Putamen (tissue), 1 donor: ENCODE measurements at regions not wholly inside any gene's neighbourhood (a gene's known extent, or its start where the extent isn't known, plus 50 kb on each side); places are given as distances from the start of the nearest gene placed in this dataset.

ENCODE experiments used
- DNase-seq: peaks from one replicate; pipeline ENCODE4 v3.0.0-alpha.2; 2016; ENCODE audit warnings: low spot score

DNA sequence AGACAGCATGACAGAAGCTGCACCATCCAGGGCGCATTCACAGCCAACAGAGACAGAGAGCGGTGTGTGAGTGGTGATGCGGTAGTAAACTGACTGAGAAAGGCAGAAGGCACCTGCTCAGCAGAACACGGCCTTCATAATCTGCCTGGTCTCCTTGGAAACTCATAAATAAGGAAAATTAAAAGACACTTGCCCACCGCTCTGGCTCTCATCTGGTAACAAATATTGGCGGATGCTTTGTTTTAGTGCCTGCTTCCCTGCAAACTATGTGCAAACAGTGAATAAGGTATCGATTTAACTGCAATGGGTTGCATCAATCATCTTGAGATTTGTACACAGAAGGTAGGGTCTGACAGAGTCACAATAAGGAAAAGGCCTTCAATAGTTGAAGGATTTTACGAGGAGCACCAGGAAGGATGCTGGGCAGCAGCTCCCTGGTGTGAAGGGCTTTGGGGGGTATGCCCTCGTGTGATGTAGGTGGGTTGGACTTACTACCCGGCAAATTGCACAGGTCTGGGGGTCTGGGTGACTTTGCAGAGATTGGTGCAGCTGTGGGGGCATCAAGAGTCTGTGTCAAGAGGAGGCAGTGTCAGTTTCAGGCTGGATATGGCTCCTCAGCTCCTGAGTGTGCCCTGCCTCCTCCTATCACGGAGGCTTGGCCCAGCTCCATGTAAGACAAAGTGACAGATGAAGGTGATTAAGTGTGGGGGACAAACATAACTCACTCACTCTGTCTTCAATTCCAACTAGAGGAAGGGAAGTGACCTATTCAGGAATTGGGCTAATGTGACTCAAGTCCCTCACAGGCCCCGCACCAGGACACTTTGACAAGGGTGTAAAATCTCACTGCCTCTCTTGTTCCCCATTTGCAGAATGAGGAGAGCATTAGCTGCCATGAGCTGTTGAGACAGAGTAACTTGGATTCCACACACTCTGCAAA, 166.7 kb downstream of the ICE1 start:
- DNase-seq = no peak

DNA sequence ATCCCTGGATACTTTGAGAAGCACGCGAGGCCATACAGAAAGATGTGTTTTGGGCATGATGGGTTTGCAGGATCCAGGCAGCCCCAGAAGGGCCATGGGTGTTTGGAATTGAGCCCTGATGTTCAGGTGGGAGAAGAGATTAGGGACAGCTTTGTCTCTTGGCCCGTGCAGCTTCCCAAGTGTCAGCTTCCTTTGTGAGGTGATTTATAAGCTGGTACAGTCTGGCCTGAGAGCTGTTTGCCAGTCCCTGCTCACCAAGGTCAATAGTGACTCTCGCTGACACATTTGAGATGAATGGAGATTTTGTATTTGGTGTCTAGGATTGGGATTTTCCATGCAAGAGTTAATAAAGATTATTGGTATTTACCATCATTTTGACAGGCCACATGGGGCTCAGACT, 165.9 kb downstream of the ICE1 start:
- DNase-seq = no peak

DNA sequence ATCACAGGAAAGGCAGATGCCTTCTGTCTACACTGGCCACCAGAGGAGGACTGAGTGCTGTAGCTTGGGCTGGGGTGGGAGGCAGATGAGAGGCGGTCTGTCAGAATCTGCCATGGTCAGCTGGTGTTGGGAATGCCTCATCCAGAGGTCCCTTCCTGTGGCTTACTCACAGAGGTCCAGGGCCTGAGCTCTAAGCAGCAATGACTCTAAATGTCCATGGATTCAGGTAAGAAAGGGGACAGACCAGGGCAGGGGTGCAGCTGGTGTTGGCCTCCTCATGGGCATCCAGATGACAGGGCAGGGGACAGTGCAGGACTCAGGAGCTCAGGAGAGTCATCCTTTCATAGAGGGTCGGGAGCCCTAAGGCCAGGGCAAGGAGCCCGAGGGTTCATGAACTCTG, 165.0 kb downstream of the ICE1 start:
- no peak for DNase-seq

DNA sequence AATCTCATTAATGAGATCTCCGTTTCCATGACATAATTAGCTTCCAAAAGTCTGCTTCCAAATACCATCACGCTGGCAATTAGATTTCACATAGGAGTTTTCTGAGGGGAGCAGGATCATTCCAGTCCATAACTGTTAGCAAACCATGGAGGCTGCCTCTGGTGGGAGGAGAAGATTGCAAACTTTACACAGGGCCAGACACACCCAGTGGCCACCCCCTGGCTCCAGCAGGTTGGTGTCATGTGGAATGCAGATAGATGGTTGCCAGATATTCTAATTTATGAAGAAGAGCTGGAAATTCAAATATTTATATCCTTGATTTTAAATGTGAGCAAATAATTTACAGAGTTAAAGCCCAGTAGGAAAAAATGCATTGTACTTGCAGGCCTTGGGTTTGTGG, 164.2 kb downstream of the ICE1 start:
- no peak for DNase-seq

DNA sequence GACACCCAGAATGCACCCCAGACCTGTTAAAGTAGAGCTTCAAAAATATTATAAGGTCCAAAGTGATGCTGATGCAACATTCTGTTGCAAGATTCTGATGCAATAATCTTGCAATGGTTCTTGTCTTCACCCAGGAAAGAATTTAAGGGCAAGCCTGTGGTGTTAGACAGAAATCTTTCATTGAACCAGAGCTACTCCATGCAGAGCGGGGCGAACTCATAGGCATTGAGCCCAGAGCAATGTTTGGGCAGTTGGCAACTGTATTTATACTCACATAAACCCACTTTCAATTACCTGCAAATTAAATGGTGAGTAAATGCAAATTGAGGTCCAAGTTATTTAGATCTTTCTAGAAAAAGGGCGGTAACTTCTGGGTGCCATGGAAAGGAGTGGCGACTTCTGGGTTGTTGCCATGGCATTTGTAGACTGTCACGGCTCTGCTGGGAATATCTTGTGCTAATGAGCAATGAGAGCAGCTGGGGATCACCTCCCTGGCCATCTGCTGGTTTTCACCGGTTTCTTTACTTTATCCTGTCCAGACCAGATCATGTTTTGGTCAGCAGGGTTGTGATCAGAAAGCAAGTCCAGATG, 163.4 kb downstream of the ICE1 start:
- DNase-seq = no peak

DNA sequence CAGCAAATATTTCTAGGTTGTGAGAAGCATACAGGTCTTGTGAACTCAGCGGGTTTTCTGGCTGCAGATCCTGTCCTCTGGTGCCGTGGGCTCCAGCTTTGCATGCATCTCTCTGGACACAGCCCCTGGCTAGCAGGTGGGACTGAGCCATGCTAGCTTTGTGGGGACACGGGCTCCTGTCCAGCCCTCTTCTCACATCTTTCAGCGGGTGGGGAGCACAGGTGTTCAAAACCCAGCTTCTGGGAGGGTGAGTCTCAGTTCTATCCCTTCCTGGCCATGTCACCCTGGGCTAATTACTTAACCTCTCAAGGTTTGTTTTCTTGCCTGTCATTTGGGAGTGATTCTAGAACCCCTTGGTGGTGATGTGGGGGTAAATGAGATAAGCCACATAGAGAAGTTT, 162.3 kb downstream of the ICE1 start:
- no peak for DNase-seq

DNA sequence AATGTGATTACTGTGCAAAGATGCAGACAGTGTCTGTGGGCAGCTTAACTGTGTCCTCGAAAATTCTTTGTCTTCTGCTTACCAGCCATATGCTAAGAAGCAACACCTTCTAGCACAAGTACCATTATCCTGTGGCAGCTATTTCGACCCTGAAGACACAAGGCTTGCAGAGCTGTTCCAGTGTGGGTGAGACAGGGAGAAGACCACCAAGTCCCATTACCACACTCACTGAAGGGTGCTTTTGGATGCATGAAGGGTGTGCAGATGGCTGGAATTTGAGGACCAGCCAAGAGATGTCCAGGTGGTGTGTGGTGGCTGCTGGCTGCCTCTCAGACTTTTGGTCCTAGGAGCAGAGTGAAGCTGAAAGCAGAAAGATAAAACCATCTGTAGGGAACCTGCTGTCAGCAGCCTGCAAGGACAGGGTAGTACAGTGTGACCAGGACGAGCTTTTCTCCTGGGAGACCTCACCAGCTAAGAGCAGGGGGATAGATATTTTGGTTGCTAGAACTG, 161.8 kb downstream of the ICE1 start:
- DNase-seq = no peak

DNA sequence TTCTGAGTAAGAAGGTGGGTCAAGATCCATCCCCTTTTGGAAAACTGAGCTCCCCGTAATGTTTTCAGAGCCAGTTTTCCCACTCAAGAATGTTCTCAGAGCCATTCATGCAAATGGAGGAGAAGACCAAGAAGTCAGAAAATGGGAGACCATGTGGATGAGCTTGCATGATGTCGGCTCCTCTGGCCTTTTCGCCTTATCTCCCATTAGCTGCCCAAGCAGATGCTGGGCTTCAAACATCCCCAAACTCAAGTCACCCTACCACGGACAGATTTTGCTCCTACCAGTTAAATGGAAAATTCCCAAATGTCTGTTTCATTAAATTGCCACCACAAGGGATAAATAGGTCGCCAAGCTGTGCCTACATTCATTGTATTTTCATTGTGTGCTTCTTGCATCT, 161.4 kb downstream of the ICE1 start:
- no peak for DNase-seq

DNA sequence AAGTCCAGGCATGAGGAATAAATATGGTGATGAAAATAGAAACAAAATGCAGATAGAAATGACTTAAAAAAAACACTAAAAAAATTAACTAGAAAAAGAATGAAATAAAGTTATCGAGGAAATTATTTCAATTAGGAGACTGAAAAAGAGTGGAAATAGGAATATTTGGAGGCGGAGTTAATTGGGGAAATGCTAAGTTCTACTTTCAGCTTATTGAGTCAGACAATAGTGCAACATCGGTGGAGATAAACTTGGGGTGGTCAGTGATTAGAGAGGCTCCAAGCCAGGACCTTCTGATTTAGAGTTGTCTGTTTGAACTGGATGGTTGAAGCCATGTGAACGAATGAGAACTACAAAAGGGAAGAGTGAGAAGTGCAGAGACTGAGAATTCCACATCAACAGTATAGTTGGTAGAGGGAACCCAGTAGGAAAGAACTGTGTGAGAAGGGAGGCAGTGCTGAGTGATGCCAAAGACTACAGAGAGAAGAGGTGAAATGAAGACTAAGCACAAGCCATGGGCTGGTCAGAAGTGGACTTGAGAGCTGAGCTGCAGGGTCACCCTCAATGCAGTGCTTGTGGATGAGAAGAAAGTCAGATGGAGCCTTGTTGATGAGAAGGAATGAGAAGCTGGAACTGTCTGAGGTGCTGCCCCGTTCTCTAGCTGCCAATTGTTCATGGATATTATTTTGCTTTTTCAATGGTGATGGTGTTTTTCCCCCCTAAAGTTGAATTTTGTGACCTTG, 160.7 kb downstream of the ICE1 start:
- no peak for DNase-seq

DNA sequence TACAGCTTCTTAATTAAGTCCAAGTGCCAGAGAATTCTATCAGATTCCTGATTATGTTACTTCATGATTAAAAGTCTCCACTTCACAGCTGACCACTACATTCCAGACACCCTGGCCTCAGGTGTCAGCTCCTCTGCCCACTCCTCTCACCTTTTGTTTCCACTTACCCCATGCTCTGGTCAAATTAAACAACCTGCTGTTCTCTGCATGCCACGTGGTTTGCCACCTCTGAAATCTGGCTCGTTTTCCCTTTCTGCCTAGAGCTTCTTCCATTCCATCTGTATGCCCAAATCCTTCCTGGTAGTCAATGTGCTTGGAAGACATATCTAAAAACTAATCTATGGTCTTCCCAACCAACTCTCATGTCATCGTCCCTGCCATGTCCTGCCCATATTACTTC, 158.6 kb downstream of the ICE1 start:
- DNase-seq = no peak

DNA sequence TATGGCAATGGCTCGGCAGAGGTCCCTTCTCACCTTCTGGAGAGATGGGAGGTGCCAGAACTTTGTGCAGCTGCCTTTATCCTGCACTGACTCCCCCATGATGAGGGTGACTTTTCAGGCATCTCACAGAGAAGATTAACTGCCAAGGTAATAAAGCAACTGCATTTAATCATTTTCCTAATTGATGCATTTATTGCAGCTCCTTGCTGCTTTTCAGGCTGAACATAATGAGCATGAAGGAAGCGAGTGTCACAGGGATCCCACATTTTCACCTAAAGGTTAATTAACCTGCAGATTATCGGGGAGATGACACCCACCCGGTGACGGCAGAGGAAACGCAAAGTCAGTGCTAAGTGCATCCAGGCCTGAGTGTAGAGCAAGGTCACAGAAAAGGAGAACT, 154.3 kb downstream of the ICE1 start:
- no peak for DNase-seq

DNA sequence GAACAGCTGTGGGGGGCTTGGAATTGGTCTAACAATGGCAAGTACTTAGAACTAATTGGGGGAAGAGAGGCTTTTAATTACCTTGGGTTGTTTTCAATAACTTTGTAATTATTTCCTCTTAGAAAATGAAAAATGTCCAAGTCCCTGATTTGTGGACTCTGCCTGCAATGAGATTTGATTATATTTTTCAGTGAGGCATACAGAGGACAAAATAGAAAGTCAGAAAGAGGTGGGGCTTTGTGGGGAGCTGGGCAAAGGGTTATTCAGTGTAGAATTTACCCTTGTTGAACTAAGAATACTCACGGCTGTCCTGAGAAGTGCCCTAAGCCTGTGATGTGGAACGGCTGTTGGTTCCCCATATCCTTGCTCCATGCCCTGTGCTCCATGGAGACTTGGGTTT, 153.0 kb downstream of the ICE1 start:
- DNase-seq = no peak

DNA sequence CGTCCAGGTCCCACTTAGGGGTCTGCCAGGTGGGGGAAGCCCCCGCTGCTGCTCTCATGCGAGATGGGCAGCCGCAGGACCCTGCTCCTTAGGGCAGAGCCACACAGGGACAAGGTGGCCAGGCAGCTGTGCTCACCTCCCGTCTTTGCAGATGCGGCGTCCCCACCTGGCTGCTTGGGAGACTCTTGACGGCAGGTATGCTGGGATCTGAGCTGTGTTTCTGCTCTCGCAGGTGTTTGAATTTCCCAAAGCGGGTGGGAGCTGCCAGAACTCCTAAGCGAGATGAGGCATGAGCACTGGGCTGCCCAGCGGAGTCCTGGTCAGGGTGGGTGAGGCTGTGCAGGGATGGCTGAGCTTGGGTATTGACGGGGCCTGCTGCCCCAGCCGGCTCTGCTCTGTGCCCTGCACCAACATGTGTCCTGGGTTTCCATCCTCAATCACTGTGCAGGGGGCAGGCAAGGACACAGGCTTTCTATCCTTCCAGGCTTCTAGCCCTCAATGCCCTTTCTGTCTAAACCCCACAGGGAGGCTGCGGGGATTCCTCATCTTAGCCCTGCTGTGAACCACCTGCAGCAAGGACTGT, 151.4 kb downstream of the ICE1 start:
- DNase-seq = no peak

DNA sequence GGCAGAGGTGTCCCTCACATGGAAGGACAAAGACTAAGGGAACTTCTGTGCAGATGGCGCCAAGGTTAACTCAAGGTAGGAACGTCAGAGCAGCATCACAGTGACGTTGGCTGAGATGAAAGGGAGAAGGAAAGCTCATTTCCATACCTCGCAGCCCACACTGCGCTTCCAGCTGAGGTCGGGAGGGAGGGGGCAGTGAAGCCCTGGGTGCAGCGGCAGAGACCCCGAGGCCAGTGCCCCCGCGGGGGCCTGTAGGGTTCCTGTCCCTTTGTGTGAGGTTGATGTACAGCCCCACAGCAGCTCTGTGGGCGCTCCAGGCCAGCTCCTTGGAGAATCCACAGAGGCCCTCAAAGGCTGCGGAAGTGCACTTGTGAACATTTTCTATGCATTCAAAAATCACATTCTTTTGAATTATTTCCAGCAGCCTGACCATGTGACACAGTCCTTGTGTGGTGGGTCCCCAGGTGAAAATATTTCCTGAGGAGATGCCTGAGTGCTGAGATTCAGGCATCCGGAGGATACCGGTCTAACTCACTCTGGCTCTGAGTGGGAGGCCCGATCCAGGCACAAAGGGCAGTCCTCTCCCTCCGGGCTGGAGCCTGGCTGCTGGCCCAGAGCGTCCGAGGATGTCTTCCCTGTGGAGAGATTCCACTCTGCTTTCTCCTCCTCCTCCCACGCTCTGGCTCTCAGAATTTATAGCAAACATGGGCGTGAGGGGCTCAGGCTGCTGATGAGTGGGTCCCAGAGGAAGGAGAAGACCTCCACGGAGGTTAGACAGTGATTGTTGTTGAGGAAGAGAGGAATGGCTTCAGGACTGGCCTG, 150.7 kb downstream of the ICE1 start:
- DNase-seq = no peak

DNA sequence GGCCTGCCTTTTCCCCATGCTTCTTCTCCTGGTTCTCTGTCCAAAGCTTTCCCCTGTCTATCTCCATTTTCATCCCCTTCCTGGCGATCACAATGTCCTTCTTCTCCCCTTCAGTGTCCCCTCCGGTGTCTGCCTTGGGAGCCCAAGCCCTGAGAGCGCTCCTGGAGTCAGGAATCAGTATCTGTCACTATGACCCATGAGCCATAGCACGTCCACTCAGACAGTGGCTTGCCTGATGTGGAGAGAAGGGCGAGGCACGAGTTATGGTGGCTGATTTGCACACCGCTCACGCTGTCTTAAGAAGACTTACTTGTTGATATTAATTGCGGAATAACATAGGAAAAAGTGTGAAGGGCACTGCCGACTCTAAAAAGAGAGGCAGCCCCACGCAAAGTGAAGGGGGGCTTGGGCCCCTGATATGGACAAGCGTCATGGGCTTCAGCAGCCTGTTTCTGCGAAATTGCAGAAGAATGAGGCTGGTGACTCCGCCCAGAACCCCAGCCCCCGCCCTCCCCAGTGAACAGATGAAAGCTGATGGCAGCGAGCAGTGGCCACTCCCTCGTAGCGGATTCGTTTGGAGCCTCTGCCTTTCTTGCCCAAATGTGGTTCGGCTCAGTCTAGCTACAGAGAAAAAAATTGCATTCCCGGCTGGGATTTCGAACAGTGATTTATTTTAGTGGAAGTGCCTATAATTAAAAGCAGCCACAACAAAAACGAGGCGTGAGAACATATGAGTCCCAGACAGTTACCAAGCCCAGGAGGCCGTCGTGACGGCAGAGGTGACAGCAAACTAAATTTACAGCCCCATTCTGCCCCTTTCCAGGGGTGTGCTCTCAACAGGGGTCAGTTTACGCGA, 149.8 kb downstream of the ICE1 start:
- no peak for DNase-seq

DNA sequence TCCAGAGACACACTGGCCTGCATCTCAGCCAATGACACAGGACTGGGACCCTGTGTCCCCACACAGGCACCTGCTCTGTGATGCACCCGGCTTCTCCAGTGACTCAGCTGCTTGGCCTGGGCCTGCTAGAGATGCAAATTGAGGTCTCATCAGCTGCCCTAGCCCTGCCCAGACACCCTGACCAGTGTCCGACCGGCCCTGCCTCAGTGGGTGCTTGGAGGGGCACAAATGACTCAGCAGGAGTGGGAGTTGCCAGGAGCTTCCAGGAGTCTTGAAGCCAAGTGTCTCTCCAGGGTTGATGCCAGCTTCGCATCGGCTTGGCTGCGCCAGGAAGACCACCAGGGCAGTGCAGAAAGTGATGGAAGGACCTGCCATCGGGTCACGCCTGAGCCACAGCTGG, 148.2 kb downstream of the ICE1 start:
- DNase-seq = no peak

DNA sequence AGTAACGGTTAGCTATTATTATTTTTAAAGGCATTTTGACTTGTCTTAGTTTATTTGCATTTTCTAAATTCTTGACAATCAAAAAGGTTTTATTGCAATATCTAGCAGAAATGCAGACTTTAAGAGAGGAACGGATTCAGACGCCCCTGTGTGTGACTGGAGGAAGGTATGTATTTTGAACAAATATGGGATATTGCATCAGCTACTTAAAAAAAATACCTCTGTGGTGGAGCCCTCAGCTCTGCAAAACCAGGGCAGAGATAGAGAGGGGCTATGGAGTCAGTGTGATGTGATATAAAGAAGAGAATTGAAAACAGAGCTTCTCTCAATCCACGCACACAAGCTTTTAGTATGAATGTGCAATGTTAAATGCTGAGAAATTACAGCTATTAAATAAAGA, 142.4 kb downstream of the ICE1 start:
- DNase-seq = no peak

DNA sequence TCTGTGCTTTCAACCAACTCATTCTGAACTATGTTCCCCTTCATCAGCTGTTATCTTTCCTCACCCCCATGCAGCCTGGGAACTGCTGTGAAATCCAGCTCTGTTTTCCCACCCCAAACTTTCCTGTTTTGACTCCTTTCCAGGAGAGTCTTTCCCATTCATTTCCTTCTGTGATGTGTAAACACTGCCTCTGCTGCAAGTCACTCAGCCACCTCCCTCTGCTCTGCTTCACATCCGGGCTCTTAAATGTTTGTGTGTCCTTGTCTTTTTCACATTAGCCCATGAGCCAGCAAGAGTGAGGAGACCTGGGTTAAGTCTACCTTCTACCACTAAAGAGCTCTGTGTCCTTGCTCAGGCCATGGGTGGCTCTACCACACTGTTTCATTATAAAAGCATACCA, 137.5 kb downstream of the ICE1 start:
- DNase-seq = no peak

DNA sequence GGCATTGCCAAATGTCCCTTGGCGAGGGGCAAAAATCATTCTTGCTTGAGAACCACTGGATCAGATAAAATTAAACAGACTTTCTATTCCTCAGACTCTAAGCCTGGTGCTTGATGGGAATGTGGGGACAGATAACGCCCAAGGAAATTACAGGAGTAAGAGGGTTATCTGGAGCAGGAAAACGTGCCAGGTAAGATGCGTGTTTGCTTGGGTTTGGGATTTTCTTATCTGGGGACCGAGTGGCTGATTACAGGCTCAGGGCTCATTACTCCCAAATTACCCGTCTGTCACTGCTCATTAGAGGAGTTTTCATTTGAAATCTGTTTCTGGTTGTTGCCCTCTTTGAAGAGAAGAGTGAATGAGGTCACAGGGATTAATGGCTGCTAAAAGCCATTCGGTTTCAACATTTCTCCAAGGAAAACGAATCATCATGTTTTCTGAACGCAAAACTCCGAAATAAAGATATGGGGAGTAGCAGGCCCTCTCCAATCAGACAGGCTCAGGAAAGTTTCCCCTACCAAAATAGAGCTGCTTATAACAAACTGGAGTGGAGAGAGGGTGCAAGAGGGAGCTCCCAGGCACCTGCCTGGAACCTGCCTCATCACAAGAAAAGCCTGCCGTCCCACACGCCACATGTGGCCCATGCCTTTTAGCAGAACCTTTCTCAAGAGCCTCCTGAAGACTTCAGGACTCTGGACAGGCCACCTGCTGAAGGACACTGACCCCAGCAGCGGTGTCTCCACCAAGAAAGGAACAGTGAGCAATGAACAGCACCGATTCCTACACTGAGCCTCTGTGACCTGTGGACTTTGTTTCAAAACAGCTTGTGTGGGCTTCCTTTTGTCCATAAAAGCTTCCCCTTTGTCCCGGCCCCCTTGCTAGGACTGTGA, 136.4 kb downstream of the ICE1 start:
- no peak for DNase-seq

DNA sequence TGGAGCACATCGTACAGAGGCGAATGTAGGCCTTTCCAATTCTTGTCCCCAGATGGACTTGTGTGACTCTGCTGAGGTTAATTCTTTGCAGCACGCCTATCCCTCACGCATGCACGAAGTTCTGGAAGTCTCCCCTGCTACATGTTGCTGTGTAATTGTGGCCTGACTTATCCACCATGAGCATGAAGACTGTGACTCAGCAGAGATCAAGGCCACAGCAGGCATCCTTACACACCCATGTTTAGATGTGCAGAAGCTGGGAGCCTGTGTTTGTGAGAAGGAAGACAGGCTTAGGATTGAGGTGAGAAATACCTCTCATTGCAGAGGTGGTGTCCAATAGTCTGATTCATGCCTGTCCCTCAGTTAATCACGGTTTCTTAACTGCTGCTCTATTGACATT, 135.6 kb downstream of the ICE1 start:
- DNase-seq = no peak
